H9 (cell line): ENCODE measurements at regions not wholly inside any gene's neighbourhood (a gene's known extent, or its start where the extent isn't known, plus 50 kb on each side); places are given as distances from the start of the nearest gene placed in this dataset.

Experiments used
- DNase-seq: peaks from one replicate; pipeline ENCODE4 v3.0.0-alpha.2; 2017
- H2AFZ ChIP-seq: one replicate; pipeline ENCODE4 v1.6.1; 2013; ENCODE audit warnings: mild to moderate bottlenecking, low read length, control low read depth, moderate library complexity
- H2AK5ac ChIP-seq: 2 replicates; pipeline ENCODE4 v1.6.1; 2013; ENCODE audit warnings: low read length, control low read depth, mixed read lengths; ENCODE audit not compliant: insufficient read length
- H2BK120ac ChIP-seq: one replicate; pipeline ENCODE4 v1.6.1; 2013; ENCODE audit warnings: low read depth, mild to moderate bottlenecking, low read length, control low read depth, inconsistent platforms; ENCODE audit not compliant: poor library complexity, severe bottlenecking
- H2BK12ac ChIP-seq: 2 replicates; pipeline ENCODE4 v1.6.1; 2013; ENCODE audit warnings: low read length, control low read depth, mixed read lengths, low read depth; ENCODE audit not compliant: insufficient read length
- H2BK15ac ChIP-seq: 2 replicates; pipeline ENCODE4 v1.6.1; 2013; ENCODE audit warnings: low read depth, low read length, control low read depth
- H2BK20ac ChIP-seq: one replicate; pipeline ENCODE4 v1.6.1; 2013; ENCODE audit warnings: low read depth, mild to moderate bottlenecking, low read length, control low read depth, inconsistent platforms; ENCODE audit not compliant: poor library complexity, severe bottlenecking
- H2BK5ac ChIP-seq: 2 replicates; pipeline ENCODE4 v1.6.1; 2013; ENCODE audit warnings: low read length, control low read depth, mixed read lengths; ENCODE audit not compliant: insufficient read length
- H3K14ac ChIP-seq: 2 replicates; pipeline ENCODE4 v1.6.1; 2013; ENCODE audit warnings: low read length, control low read depth; ENCODE audit not compliant: insufficient read depth
- H3K18ac ChIP-seq: 2 replicates; pipeline ENCODE4 v1.6.1; 2013; ENCODE audit warnings: low read depth, mild to moderate bottlenecking, mixed read lengths, low read length, control low read depth; ENCODE audit not compliant: insufficient read length
- H3K23ac ChIP-seq: 2 replicates; pipeline ENCODE4 v1.6.1; 2013; ENCODE audit warnings: low read length, control low read depth, mixed read lengths, low read depth; ENCODE audit not compliant: insufficient read length
- H3K23me2 ChIP-seq: 2 replicates; pipeline ENCODE4 v1.6.1; 2013; ENCODE audit warnings: low read depth, mild to moderate bottlenecking, mixed read lengths, low read length, control low read depth; ENCODE audit not compliant: insufficient read length, poor library complexity, severe bottlenecking
- H3K27ac ChIP-seq: 2 replicates; pipeline ENCODE4 v1.5.1; 2013; ENCODE audit warnings: low read length, control low read depth, mixed read lengths, low read depth; ENCODE audit not compliant: insufficient read length
- H3K27me3 ChIP-seq: 2 replicates; pipeline ENCODE4 v1.6.1; 2013; ENCODE audit warnings: low read length, control low read depth, inconsistent platforms; ENCODE audit not compliant: insufficient read depth
- H3K4ac ChIP-seq: 2 replicates; pipeline ENCODE4 v1.6.1; 2013; ENCODE audit warnings: low read depth, mild to moderate bottlenecking, control low read depth, inconsistent platforms, low read length, moderate library complexity
- H3K4me1 ChIP-seq: 2 replicates; pipeline ENCODE4 v1.6.1; 2013; ENCODE audit warnings: low read length, control low read depth, inconsistent platforms; ENCODE audit not compliant: insufficient read depth
- H3K4me2 ChIP-seq: 2 replicates; pipeline ENCODE4 v1.6.1; 2013; ENCODE audit warnings: low read length, control low read depth, mixed read lengths; ENCODE audit not compliant: insufficient read length, insufficient read depth
- H3K56ac ChIP-seq: 2 replicates; pipeline ENCODE4 v1.6.1; 2013; ENCODE audit warnings: low read depth, mild to moderate bottlenecking, mixed read lengths, low read length, control low read depth; ENCODE audit not compliant: insufficient read length
- H3K79me1 ChIP-seq: 2 replicates; pipeline ENCODE4 v1.6.1; 2013; ENCODE audit warnings: low read depth, mild to moderate bottlenecking, moderate library complexity, low read length, control low read depth, inconsistent platforms; ENCODE audit not compliant: insufficient read depth, poor library complexity, severe bottlenecking
- H3K79me2 ChIP-seq: 2 replicates; pipeline ENCODE4 v1.6.1; 2013; ENCODE audit warnings: low read length, control low read depth, inconsistent platforms; ENCODE audit not compliant: insufficient read depth
- H3K9ac ChIP-seq: 2 replicates; pipeline ENCODE4 v1.6.1; 2013; ENCODE audit warnings: low read length, control low read depth, mixed read lengths; ENCODE audit not compliant: insufficient read length; ENCODE audit errors: extremely low read depth
- H3K9me3 ChIP-seq: one replicate; pipeline ENCODE4 v1.6.1; 2013; ENCODE audit warnings: low read depth, low read length, inconsistent platforms; ENCODE audit not compliant: control insufficient read depth
- H3T11ph ChIP-seq: one replicate; pipeline ENCODE4 v1.6.1; 2013; ENCODE audit warnings: mild to moderate bottlenecking, low read length, control low read depth, inconsistent platforms
- H4K20me1 ChIP-seq: one replicate; pipeline ENCODE4 v1.6.1; 2013; ENCODE audit not compliant: control insufficient read depth, insufficient read length, insufficient read depth
- H4K5ac ChIP-seq: 2 replicates; pipeline ENCODE4 v1.6.1; 2013; ENCODE audit warnings: low read depth, mild to moderate bottlenecking, mixed read lengths, low read length, control low read depth; ENCODE audit not compliant: insufficient read length
- H4K8ac ChIP-seq: replicated peaks from 2 replicates; pipeline ENCODE4 v1.6.1; 2013; ENCODE audit warnings: low read length, control low read depth, mixed read lengths, low read depth; ENCODE audit not compliant: insufficient read length
- H4K91ac ChIP-seq: 2 replicates; pipeline ENCODE4 v1.6.1; 2013; ENCODE audit warnings: low read depth, mild to moderate bottlenecking, moderate library complexity, mixed read lengths, low read length, control low read depth; ENCODE audit not compliant: insufficient read length
- H3K27ac Mint-ChIP-seq, 3 experiments: 2 replicates in 2 of 3; 3 replicates in 1 of 3; pipeline ENCODE4 v1.8.0; 2020 to 2021; ENCODE audit warnings: mixed read lengths in 3 of 3, mild to moderate bottlenecking in 1 of 3, moderate library complexity in 1 of 3
- H3K27me3 Mint-ChIP-seq: 2 replicates; pipeline ENCODE4 v1.8.0; 2021; ENCODE audit warnings: low read depth, mild to moderate bottlenecking, moderate library complexity, mixed read lengths
- H3K36me3 Mint-ChIP-seq, 3 experiments: 2 replicates in 2 of 3; 3 replicates in 1 of 3; pipeline ENCODE4 v1.8.0; 2020 to 2021; ENCODE audit warnings: low read depth in 3 of 3, mixed read lengths in 3 of 3; ENCODE audit not compliant: insufficient read depth in 1 of 3
- H3K4me1 Mint-ChIP-seq, 2 experiments: 2 replicates each; pipeline ENCODE4 v1.8.0; 2020; ENCODE audit warnings: mixed read lengths in 2 of 2
- H3K4me3 Mint-ChIP-seq, 2 experiments: 2 replicates in 1 of 2; 3 replicates in 1 of 2; pipeline ENCODE4 v1.8.0; 2020 to 2021; ENCODE audit warnings: mild to moderate bottlenecking in 2 of 2, mixed read lengths in 2 of 2, moderate library complexity in 1 of 2
- H3K9me3 Mint-ChIP-seq, 2 experiments: 2 replicates in 1 of 2; 3 replicates in 1 of 2; pipeline ENCODE4 v1.8.0; 2020; ENCODE audit warnings: mild to moderate bottlenecking in 2 of 2, mixed read lengths in 2 of 2, moderate library complexity in 1 of 2
- WGBS: extraction: QIAGEN DNeasy Blood & Tissue Kit; methylation state at CpG from one replicate; pipeline ENCODE4 v1.1.7; 2013; ENCODE audit warnings: missing lambda C conversion rate, low lambda C conversion rate, mixed read lengths; ENCODE audit not compliant: insufficient read length; ENCODE audit errors: extremely low coverage; 5-methylcytosine and 5-hydroxymethylcytosine counted together
- TF ChIP-seq, protein P1 (sequence below): fragments of 200-600 bp; sonication (generic); conservative IDR thresholded peaks from 3 replicates; pipeline ENCODE4 v1.8.0; 2021; ENCODE audit warnings: antibody characterized with exemption, mild to moderate bottlenecking

DNA sequence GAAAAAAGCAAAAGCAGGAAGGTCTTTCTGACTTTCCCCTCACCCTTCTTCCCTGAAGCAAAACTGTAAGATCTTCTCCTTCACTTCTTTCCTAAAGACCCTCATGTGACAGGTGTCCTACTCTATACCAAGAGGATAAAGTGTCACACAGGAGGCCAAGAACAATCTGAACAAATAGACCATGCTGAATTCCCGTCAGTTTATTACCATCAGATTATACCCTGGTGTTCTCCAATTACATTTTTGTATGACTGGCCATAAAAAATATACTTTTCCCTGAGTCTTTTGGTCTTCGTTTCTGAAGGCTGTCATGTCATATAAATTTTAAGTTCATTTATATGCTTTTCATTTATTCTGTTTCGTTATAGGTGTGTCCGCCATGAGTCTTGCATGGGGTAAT lies 371.4 kb upstream of the CNTN4 start:
- TF ChIP-seq, protein P1, sequence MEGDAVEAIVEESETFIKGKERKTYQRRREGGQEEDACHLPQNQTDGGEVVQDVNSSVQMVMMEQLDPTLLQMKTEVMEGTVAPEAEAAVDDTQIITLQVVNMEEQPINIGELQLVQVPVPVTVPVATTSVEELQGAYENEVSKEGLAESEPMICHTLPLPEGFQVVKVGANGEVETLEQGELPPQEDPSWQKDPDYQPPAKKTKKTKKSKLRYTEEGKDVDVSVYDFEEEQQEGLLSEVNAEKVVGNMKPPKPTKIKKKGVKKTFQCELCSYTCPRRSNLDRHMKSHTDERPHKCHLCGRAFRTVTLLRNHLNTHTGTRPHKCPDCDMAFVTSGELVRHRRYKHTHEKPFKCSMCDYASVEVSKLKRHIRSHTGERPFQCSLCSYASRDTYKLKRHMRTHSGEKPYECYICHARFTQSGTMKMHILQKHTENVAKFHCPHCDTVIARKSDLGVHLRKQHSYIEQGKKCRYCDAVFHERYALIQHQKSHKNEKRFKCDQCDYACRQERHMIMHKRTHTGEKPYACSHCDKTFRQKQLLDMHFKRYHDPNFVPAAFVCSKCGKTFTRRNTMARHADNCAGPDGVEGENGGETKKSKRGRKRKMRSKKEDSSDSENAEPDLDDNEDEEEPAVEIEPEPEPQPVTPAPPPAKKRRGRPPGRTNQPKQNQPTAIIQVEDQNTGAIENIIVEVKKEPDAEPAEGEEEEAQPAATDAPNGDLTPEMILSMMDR: no peak
- Histone ChIP-seq H3K4me2 (no peak overlapping the region), H3K4ac (no peak overlapping the region), H3K4me1 (no peaks in the 10 kb centered on the region), H2BK120ac (no peak overlapping the region), H2BK15ac (no peak overlapping the region), H2BK20ac (no peak overlapping the region), H3K23me2 (no peaks in the 10 kb centered on the region), H3T11ph (no peak overlapping the region), H3K9ac (no peak overlapping the region), H3K18ac (no peak overlapping the region), H4K8ac (no peak overlapping the region), H2AK5ac (no peak overlapping the region), H2BK12ac (no peak overlapping the region), H4K5ac (no peak overlapping the region), H3K79me2 (no peaks in the 10 kb centered on the region), H2BK5ac (no peak overlapping the region), H3K9me3 (no peaks in the 10 kb centered on the region), H3K23ac (no peak overlapping the region), H3K79me1 (no peaks in the 10 kb centered on the region), H3K27ac (no peak overlapping the region), H3K14ac (no peak overlapping the region), H3K56ac (no peak overlapping the region), H2AFZ (no peak overlapping the region), H4K91ac (no peak overlapping the region), H4K20me1 (no peaks in the 10 kb centered on the region), H3K27me3 (no peaks in the 10 kb centered on the region)
- H3K27ac Mint-ChIP-seq: no peak overlapping the region; a peak in 1 of 7 replicates
- no peaks in the 10 kb centered on the region for H3K27me3 Mint-ChIP-seq
- H3K9me3 Mint-ChIP-seq: 0 out of 5 replicates have a peak, but pooled peaks cover 0 to 2% of the 10 kb centered on the region in 2 experiments
- peaks cover 8 to 11% of the 10 kb centered on the region in 2 experiments for H3K4me1 Mint-ChIP-seq
- no peak for DNase-seq
- no CpG with 5 or more reads among the region's 4 CpGs for WGBS
- H3K4me3 Mint-ChIP-seq: no peak overlapping the region
- no peaks in the 10 kb centered on the region for H3K36me3 Mint-ChIP-seq
